ENCODE measurements at regions not wholly inside any gene's neighbourhood (a gene's known extent, or its start where the extent isn't known, plus 50 kb on each side); places are given as distances from the start of the nearest gene placed in this dataset.

DNA sequence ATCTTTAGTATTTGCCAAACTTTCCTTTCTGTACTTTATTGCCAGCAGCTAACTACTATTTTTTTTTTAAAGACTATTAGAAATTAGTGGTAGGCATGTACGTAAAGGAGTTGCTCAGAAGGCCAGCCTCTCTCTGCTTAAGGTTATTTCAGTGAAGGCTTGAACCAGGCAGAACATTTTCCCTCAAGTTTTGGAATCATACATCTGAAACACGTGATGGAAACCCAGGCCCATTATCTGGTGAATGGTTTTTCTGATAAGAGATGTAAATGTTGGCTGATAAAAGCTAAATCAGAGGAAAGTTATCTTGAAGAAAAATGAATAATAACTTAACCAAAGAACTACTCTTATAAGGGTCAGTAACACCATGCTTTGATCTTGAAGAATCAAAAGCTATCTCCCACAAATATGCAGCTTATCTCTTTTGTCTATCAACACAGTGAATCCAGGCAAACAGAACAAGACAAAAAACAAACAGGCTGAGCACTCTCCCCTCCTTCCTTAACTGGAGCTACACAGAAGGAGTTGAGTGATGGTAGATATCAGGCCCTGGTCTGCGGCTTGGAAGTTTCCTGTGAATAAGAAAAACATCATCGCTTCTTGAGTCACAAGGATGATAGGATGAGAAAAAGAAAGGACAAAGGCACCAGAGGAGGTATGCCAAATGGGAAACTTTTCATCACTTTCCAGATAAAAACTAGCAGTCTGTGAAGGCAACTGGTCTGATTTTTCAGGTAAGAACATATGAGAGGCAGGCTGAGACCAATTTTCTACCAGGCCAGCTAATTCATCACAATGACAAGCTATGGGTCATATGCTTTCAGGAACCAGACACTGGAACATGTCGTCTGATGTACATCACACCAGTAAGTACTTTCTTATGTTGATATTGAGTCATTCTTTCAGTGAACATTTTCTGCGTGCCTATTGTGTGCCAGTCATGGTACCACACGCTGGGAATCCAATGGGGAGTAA lies 88.4 kb upstream of the STK17B start (continued):
- TF ChIP-seq TCF7 (IDR thresholded peaks at IDR 0.05; ENCODE audit: borderline replicate concordance) = peak; percentile 39; the same call in 1 of the 2 replicates
- TF ChIP-seq ZNF57 (CRISPR knock-in tag; IDR thresholded peaks at IDR 0.05) = no peak
- no peak for TF ChIP-seq PCBP2 (IDR thresholded peaks at IDR 0.05; ENCODE audit: low read depth, low read length, poor library complexity, severe bottlenecking)
- no peak for TF ChIP-seq NCOA4 (IDR thresholded peaks at IDR 0.05; ENCODE audit: partially characterized antibody)
- peak; percentile 79 for TF ChIP-seq CBFA2T3 (IDR thresholded peaks at IDR 0.05)
- peak; percentile 71; the same call in 1 of the 2 replicates for TF ChIP-seq CREM (IDR thresholded peaks at IDR 0.05; ENCODE audit: low read depth)
- peak; percentile 40; the same call in 1 of the 2 replicates for TF ChIP-seq RNF2 (IDR thresholded peaks at IDR 0.05)
- peak; percentile 58; the same call in 1 of the 2 replicates for TF ChIP-seq JUN (IDR thresholded peaks at IDR 0.05; ENCODE audit: borderline replicate concordance, low read depth, low read length)
- TF ChIP-seq JUN (CRISPR knock-in tag; IDR thresholded peaks at IDR 0.05; ENCODE audit: borderline replicate concordance) = no peak
- peak; percentile 61 for TF ChIP-seq GATA2 (CRISPR knock-in tag; IDR thresholded peaks at IDR 0.05)
- no peak for TF ChIP-seq ZNF311 (CRISPR knock-in tag; IDR thresholded peaks at IDR 0.05)
- 0 out of 2 replicates have a peak, but pooled peaks have one; percentile 10 for TF ChIP-seq ZNF75A (CRISPR knock-in tag; IDR thresholded peaks at IDR 0.05)
- peak; percentile 90 for TF ChIP-seq SOX6 (IDR thresholded peaks at IDR 0.05)
- TF ChIP-seq SRF (CRISPR knock-in tag; IDR thresholded peaks at IDR 0.05) = peak in 1 of 2 experiments; percentile 45; a peak in 1 of 4 replicates
- TF ChIP-seq, protein P1, sequence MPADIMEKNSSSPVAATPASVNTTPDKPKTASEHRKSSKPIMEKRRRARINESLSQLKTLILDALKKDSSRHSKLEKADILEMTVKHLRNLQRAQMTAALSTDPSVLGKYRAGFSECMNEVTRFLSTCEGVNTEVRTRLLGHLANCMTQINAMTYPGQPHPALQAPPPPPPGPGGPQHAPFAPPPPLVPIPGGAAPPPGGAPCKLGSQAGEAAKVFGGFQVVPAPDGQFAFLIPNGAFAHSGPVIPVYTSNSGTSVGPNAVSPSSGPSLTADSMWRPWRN (IDR thresholded peaks at IDR 0.05; ENCODE audit: low read depth) = peak; percentile 61; the same call in 1 of the 2 replicates
- 0 out of 2 replicates have a peak, but pooled peaks have one; percentile 13 for TF ChIP-seq ZEB2 (IDR thresholded peaks at IDR 0.05)
